ENCODE measurements at regions not wholly inside any gene's neighbourhood (a gene's known extent, or its start where the extent isn't known, plus 50 kb on each side); places are given as distances from the start of the nearest gene placed in this dataset.
A peak's percentile ranks its signal among the peaks of the same experiment; 100 is the strongest.
"Not testable (repeated sequence)": the region's sequence is repeated elsewhere in the genome, so short reads cannot be mapped to it uniquely, and the experiment has no call there.

GRCh38 chr12:11539156-11539555 lies 110.3 kb upstream of the ETV6 start:
- no peak for DNase-seq (ENCODE audit: low spot score)

GRCh38 chr12:11540156-11540555 lies 109.3 kb upstream of the ETV6 start:
- DNase-seq (ENCODE audit: low spot score), result no peak

- no peak for DNase-seq (ENCODE audit: low spot score)
Measured at GRCh38 chr12:11540615-11541310, 108.7 kb upstream of the ETV6 start.

- no peak for DNase-seq (ENCODE audit: low spot score)
Measured at GRCh38 chr12:11542599-11542998, 106.9 kb upstream of the ETV6 start.

GRCh38 chr12:11543457-11544158 lies 105.9 kb upstream of the ETV6 start:
- no peak for DNase-seq (ENCODE audit: low spot score)

GRCh38 chr12:11545484-11546330 lies 103.8 kb upstream of the ETV6 start:
- DNase-seq (ENCODE audit: low spot score), result peak; percentile 8

GRCh38 chr12:11546582-11547270 lies 102.7 kb upstream of the ETV6 start:
- DNase-seq (ENCODE audit: low spot score), result not testable (repeated sequence)

- not testable (repeated sequence) for DNase-seq (ENCODE audit: low spot score)
Measured at GRCh38 chr12:11547271-11547646, 102.2 kb upstream of the ETV6 start.

GRCh38 chr12:11549119-11549518 lies 100.4 kb upstream of the ETV6 start:
- DNase-seq (ENCODE audit: low spot score), result no peak

- DNase-seq (ENCODE audit: low spot score), result peak; percentile 76
Measured at GRCh38 chr12:11553871-11554533, 95.5 kb upstream of the ETV6 start.

GRCh38 chr12:11555195-11555594 lies 94.3 kb upstream of the ETV6 start:
- no peak for DNase-seq (ENCODE audit: low spot score)

GRCh38 chr12:11555743-11556625 lies 93.5 kb upstream of the ETV6 start:
- DNase-seq (ENCODE audit: low spot score), result no peak

GRCh38 chr12:11556682-11557081 lies 92.8 kb upstream of the ETV6 start:
- DNase-seq (ENCODE audit: low spot score), result no peak

GRCh38 chr12:11559626-11560340 lies 89.7 kb upstream of the ETV6 start:
- no peak for DNase-seq (ENCODE audit: low spot score)

GRCh38 chr12:11561411-11561810 lies 88.1 kb upstream of the ETV6 start:
- DNase-seq (ENCODE audit: low spot score), result no peak

GRCh38 chr12:11563785-11564739 lies 85.4 kb upstream of the ETV6 start:
- no peak for DNase-seq (ENCODE audit: low spot score)

GRCh38 chr12:11564984-11565651 lies 84.4 kb upstream of the ETV6 start:
- DNase-seq (ENCODE audit: low spot score), result no peak

- DNase-seq (ENCODE audit: low spot score), result no peak
Measured at GRCh38 chr12:11565752-11566151, 83.7 kb upstream of the ETV6 start.
